Activated T-cell treated with anti-CD3 and anti-CD28 coated beads, Interleukin-2, amount 50 U/mL, for 24 hours (primary cell): ENCODE measurements at regions not wholly inside any gene's neighbourhood (a gene's known extent, or its start where the extent isn't known, plus 50 kb on each side); places are given as distances from the start of the nearest gene placed in this dataset.

Experiments
- DNase-seq: peaks from one replicate; pipeline ENCODE4 v3.0.0-alpha.2; 2020
- H3K27ac Mint-ChIP-seq: 2 replicates; pipeline ENCODE4 v1.8.0; 2020; ENCODE audit warnings: mild to moderate bottlenecking, mixed read lengths
- H3K27me3 Mint-ChIP-seq: 2 replicates; pipeline ENCODE4 v1.8.0; 2020; ENCODE audit warnings: mixed read lengths
- H3K36me3 Mint-ChIP-seq: 2 replicates; pipeline ENCODE4 v1.8.0; 2020; ENCODE audit warnings: low read depth, mixed read lengths
- H3K4me1 Mint-ChIP-seq: 2 replicates; pipeline ENCODE4 v1.8.0; 2020; ENCODE audit warnings: low read depth, mixed read lengths
- H3K4me3 Mint-ChIP-seq: 2 replicates; pipeline ENCODE4 v1.8.0; 2020; ENCODE audit warnings: mild to moderate bottlenecking, moderate library complexity, mixed read lengths
- H3K9me3 Mint-ChIP-seq: 2 replicates; pipeline ENCODE4 v1.8.0; 2020; ENCODE audit warnings: mixed read lengths

DNA sequence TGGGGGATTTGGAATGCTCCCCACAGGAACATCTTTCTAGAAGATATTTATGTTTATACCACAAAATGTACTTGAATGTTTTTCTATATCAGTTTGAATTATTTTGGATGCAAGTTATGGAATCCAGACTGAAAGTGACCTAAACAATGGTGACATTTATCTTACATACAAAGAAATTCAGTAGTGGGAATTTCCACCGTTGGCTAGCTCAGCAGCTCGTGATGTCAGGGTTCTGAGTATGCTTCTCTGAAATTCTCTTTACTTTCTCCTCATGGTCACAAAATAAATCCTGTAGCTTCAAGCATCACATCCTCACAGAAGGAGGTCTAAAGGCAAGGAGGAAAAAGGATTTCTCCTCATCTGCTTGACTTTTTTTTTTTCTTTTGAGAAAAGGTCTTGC lies 105.3 kb downstream of the AKAIN1 start:
- no peak overlapping the region for H3K4me3 Mint-ChIP-seq
- no peak overlapping the region for H3K27ac Mint-ChIP-seq
- H3K4me1 Mint-ChIP-seq, result peaks cover 3% of the 10 kb centered on the region
- DNase-seq, result no peak
- no peaks in the 10 kb centered on the region for H3K27me3 Mint-ChIP-seq
- peaks cover 17% of the 10 kb centered on the region for H3K9me3 Mint-ChIP-seq
- H3K36me3 Mint-ChIP-seq, result no peaks in the 10 kb centered on the region

GRCh38 chr18:5075297-5075696 lies 121.8 kb downstream of the AKAIN1 start:
- DNase-seq, result no peak
- no peak overlapping the region for H3K4me3 Mint-ChIP-seq
- no peaks in the 10 kb centered on the region for H3K36me3 Mint-ChIP-seq
- no peak overlapping the region for H3K27ac Mint-ChIP-seq
- no peaks in the 10 kb centered on the region for H3K9me3 Mint-ChIP-seq
- H3K4me1 Mint-ChIP-seq, result no peaks in the 10 kb centered on the region
- H3K27me3 Mint-ChIP-seq, result peaks cover 4% of the 10 kb centered on the region

- H3K4me1 Mint-ChIP-seq, result no peaks in the 10 kb centered on the region
- H3K9me3 Mint-ChIP-seq, result no peaks in the 10 kb centered on the region
- no peak overlapping the region for H3K27ac Mint-ChIP-seq
- peaks cover 1% of the 10 kb centered on the region for H3K27me3 Mint-ChIP-seq
- no peaks in the 10 kb centered on the region for H3K36me3 Mint-ChIP-seq
- no peak overlapping the region for H3K4me3 Mint-ChIP-seq
- no peak for DNase-seq
Observed at GRCh38 chr18:5073026-5073944, 123.8 kb downstream of the AKAIN1 start.

DNA sequence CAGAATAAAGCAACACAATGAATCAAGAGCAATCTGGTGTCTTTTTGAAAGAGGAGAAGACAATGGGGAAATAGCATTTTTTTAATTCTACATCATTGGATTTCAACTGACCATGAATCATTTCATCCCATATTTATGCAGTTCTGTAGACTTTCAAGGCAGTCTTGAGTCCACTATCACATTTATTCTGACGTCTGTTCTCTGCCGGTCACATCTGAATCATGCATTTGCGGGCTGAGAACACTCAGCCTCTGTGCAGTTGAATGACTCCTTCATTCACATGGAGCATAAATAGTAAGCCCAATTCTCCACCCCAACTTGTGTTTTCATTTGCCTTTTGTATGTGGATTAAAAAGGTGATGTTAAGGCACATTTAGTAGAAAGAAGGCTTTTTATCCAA lies 128.2 kb downstream of the AKAIN1 start:
- no peaks in the 10 kb centered on the region for H3K36me3 Mint-ChIP-seq
- no peaks in the 10 kb centered on the region for H3K27me3 Mint-ChIP-seq
- no peak overlapping the region for H3K27ac Mint-ChIP-seq
- H3K9me3 Mint-ChIP-seq, result no peaks in the 10 kb centered on the region
- no peak for DNase-seq
- H3K4me3 Mint-ChIP-seq, result no peak overlapping the region
- H3K4me1 Mint-ChIP-seq, result no peaks in the 10 kb centered on the region

- Mint-ChIP-seq H3K4me1 (no peaks in the 10 kb centered on the region), H3K27me3 (no peaks in the 10 kb centered on the region), H3K36me3 (no peaks in the 10 kb centered on the region), H3K4me3 (no peak overlapping the region), H3K27ac (no peak overlapping the region), H3K9me3 (no peaks in the 10 kb centered on the region)
- DNase-seq, result peak; percentile 32
Observed at GRCh38 chr18:5066380-5066977, 130.6 kb downstream of the AKAIN1 start.

DNA sequence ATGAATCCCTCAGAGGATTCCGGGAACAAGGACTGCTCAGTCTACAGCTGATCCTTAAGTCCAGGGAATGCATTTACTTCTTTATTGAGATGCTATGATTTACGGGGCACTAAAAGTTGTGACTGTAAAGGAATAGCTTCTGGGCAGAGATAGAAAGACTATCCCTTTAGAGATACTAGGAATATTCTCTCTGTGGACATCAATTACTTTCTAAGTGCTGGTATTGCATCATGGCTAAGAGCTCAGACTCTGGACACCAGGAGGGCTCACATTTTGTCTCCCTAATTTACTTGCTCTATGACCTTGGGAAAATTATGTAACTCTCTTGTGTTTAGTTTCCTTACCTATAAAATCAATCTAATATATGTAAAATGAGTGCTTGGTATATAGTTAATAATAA lies 131.4 kb downstream of the AKAIN1 start:
- H3K27me3 Mint-ChIP-seq, result no peaks in the 10 kb centered on the region
- no peaks in the 10 kb centered on the region for H3K36me3 Mint-ChIP-seq
- H3K4me3 Mint-ChIP-seq, result no peak overlapping the region
- no peak overlapping the region for H3K27ac Mint-ChIP-seq
- no peaks in the 10 kb centered on the region for H3K4me1 Mint-ChIP-seq
- DNase-seq, result no peak
- no peaks in the 10 kb centered on the region for H3K9me3 Mint-ChIP-seq

DNA sequence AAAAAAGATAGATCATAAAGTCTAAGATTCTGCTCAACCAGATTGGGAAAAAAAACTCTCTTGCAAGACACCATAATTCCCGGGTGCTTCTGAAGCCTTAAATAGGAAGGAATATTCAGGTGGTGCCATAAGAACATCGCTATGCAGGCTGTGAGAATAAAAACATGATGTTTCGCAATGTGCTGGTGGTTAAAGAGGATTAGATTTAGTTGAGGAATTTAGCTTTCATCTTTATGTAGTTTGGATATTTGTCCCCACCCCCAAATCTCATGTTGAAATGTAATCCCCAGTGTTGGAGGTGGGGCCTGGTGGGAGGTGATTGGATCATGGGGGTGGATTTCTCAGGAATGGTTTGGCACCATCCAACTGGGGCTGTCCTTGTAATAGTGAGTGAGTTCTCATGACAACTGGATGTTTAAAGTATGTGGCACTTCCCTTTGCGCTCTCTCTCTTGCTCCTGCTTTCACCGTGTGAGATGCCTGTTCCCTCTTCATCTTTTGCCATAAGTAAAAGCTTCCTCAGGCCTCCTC lies 132.2 kb downstream of the AKAIN1 start:
- DNase-seq, result no peak
- Mint-ChIP-seq H3K4me3 (no peak overlapping the region), H3K36me3 (no peaks in the 10 kb centered on the region), H3K27ac (no peak overlapping the region), H3K9me3 (no peaks in the 10 kb centered on the region), H3K27me3 (no peaks in the 10 kb centered on the region), H3K4me1 (no peaks in the 10 kb centered on the region)

- peaks cover 19% of the 10 kb centered on the region for H3K4me1 Mint-ChIP-seq
- no peaks in the 10 kb centered on the region for H3K27me3 Mint-ChIP-seq
- H3K27ac Mint-ChIP-seq, result no peak overlapping the region
- no peaks in the 10 kb centered on the region for H3K36me3 Mint-ChIP-seq
- H3K4me3 Mint-ChIP-seq, result no peak overlapping the region
- DNase-seq, result no peak
- no peaks in the 10 kb centered on the region for H3K9me3 Mint-ChIP-seq
Observed at GRCh38 chr18:5061785-5062184, 135.3 kb downstream of the AKAIN1 start.

DNA sequence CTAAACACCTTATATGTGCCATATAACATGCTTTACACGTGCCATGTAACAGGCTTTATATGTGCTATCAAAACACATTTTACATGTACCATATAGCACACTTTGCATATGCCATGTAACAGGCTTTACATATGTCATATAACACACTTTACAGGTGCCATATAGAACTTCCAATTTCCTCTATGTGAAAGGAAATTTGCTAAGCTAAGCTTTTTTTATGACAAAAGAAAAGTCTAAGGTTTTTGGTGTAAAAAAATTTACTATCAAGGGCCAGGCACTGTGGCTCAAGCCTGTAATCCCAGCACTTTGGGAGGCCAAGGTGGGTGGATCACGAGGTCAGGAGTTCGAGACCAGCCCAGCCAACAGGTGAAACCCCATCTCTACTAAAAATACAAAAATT lies 136.5 kb downstream of the AKAIN1 start:
- no peak for DNase-seq
- no peaks in the 10 kb centered on the region for H3K27me3 Mint-ChIP-seq
- H3K4me3 Mint-ChIP-seq, result no peak overlapping the region
- H3K36me3 Mint-ChIP-seq, result no peaks in the 10 kb centered on the region
- H3K9me3 Mint-ChIP-seq, result no peaks in the 10 kb centered on the region
- H3K4me1 Mint-ChIP-seq, result peaks cover 19% of the 10 kb centered on the region
- no peak overlapping the region for H3K27ac Mint-ChIP-seq

DNA sequence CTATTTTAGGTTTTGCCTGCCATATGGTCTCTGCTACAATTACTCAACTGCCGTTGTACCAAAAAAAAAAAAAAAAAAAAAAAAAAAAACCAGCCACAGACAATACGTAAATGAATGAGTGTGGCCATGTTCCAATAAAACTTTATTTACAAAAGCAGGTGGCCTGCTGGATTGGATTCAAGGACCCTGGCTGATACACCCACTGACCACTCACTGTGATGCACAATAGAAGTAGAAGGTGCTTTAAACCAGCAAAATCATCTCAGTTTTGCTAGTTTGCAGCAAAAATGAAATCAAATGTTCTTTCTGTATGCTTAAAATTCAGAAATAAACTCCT lies 137.4 kb downstream of the AKAIN1 start:
- no peaks in the 10 kb centered on the region for H3K36me3 Mint-ChIP-seq
- H3K27me3 Mint-ChIP-seq, result no peaks in the 10 kb centered on the region
- no peaks in the 10 kb centered on the region for H3K9me3 Mint-ChIP-seq
- DNase-seq, result no peak
- no peak overlapping the region for H3K4me3 Mint-ChIP-seq
- H3K27ac Mint-ChIP-seq, result no peak overlapping the region
- H3K4me1 Mint-ChIP-seq, result peaks cover 19% of the 10 kb centered on the region

DNA sequence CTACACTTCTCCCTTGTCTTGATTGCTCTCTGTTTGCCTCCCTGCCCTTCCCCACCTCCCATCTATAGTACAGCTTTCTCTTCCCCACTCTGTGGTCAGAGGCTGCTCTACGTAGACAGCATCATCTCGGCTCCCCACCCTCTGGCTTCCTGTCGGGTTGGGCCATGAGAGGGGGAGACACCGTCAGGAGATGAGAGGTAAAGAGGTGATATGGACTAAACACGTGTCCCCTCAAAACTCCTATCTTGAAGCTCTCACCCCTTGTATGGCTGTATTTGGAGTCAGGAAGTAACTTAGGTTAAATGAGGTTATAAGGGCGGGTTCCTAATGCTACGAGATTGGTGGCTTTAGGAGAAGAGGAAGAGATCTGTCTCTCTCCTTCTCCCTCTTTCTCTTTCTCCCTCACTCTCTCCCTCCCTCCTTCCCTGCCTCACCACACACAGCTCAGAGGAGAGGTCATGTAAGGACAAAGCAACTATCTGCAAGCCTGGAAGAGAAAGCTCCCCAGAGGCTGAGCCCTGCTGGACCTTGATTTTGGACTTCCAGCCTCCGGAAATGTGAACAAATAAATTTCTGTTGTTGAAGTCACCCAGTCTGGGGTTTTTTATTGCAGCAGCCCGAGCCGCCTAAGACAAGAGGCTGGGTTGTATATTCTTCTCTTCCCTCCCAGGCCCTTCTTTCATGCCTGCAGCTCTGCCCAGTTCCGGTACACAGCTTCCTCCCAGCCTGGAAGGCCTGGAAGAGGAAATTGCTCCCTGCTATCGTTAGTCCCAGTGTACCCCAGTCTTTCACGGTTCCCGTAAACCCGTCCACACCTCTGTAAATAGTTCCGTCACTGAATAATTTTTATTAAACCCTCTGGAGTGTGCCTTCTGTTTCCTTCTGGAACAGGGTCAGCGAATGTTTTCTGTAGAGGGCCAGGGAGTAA lies 138.0 kb downstream of the AKAIN1 start:
- Mint-ChIP-seq H3K36me3 (no peaks in the 10 kb centered on the region), H3K4me3 (no peak overlapping the region), H3K27me3 (no peaks in the 10 kb centered on the region), H3K4me1 (peaks cover 19% of the 10 kb centered on the region), H3K27ac (peak overlapping the region; percentile 35), H3K9me3 (no peaks in the 10 kb centered on the region)
- peak; percentile 45 for DNase-seq

DNA sequence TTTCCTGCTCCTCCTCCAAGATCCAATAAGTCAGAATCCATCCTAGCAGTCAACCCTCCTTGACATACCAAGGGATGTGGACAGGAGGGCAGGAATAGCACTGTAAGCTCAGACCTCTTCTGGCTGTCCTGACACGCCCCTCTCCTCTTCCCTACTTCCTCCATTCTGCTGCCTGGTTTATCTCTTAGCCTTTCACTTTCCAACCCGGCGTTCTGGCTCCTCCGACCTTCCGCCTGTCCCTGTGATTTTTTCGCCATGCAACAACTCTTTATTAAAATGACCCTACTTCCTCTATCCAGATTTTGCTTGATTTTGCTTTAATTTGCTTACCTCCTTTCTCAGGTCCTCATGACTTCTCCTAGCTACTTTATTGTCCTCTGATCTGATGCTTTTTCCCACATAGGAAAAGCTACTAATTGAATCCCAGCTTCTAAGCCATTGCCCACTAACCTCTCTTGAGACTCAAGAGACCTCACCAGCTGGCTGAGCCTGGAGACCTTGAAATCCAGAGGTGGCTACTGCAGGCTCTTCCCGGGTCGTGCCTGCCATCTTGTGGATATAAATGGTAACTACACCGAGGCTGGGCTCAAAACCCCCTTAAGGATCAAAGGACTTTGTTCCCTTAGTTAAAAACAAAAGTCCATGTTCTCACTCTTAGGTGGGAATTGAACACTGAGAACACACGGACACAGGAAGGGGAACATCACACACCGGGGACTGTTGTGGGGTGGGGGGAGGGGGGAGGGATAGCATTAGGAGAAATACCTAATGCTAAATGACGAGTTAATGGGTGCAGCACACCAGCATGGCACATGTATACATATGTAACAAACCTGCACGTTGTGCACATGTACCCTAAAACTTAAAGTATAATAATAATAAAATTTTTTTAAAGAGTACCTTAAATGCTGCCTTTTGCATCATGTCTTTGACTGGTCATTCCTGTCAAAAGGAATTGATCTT lies 139.4 kb downstream of the AKAIN1 start:
- H3K4me3 Mint-ChIP-seq, result no peak overlapping the region
- peak; percentile 58 for DNase-seq
- H3K4me1 Mint-ChIP-seq, result peaks cover 19% of the 10 kb centered on the region
- H3K27ac Mint-ChIP-seq, result no peak overlapping the region
- no peaks in the 10 kb centered on the region for H3K27me3 Mint-ChIP-seq
- H3K9me3 Mint-ChIP-seq, result no peaks in the 10 kb centered on the region
- no peaks in the 10 kb centered on the region for H3K36me3 Mint-ChIP-seq

GRCh38 chr18:5052491-5052890 lies 144.6 kb downstream of the AKAIN1 start:
- Mint-ChIP-seq H3K36me3 (no peaks in the 10 kb centered on the region), H3K4me3 (no peak overlapping the region), H3K4me1 (peaks cover 1% of the 10 kb centered on the region), H3K9me3 (no peaks in the 10 kb centered on the region), H3K27ac (no peak overlapping the region), H3K27me3 (peaks cover 3% of the 10 kb centered on the region)
- DNase-seq, result no peak

- DNase-seq, result no peak
- Mint-ChIP-seq H3K27ac (no peak overlapping the region), H3K27me3 (peaks cover 3% of the 10 kb centered on the region), H3K4me1 (no peaks in the 10 kb centered on the region), H3K36me3 (no peaks in the 10 kb centered on the region), H3K9me3 (no peaks in the 10 kb centered on the region), H3K4me3 (no peak overlapping the region)
Observed at GRCh38 chr18:5051207-5051606, 145.8 kb downstream of the AKAIN1 start.
